HEK293 (cell line): ENCODE measurements at regions not wholly inside any gene's neighbourhood (a gene's known extent, or its start where the extent isn't known, plus 50 kb on each side); places are given as distances from the start of the nearest gene placed in this dataset.

Experiments
- CTCF ChIA-PET: fragments of 350-600 bp; formaldehyde crosslinking; extraction: SDS; loops from one replicate; lab custom pipeline; 2021; ENCODE audit warnings: antibody characterized with exemption; lab: Yijun Ruan, JAX
- POLR2A ChIA-PET: fragments of 300-600 bp; formaldehyde crosslinking; extraction: SDS; loops from one replicate; lab custom pipeline; 2020; ENCODE audit warnings: antibody characterized with exemption, inconsistent platforms; lab: Yijun Ruan, JAX
- H3K27ac ChIP-seq: fragments of 200-500 bp; sonication (Bioruptor generic); 2 replicates; pipeline ENCODE4 v1.5.1; 2014; ENCODE audit warnings: low read depth, low read length, control low read depth, inconsistent platforms; ENCODE audit errors: extremely low read depth
- H3K36me3 ChIP-seq, 2 experiments: fragments of 200-500 bp in 1 of 2; sonication (Bioruptor generic) in 1 of 2; 1 replicate in 1 of 2; 2 replicates in 1 of 2; pipeline ENCODE4 v1.5.1; 2014 to 2017; ENCODE audit warnings: inconsistent platforms in 2 of 2, low read length in 2 of 2; ENCODE audit not compliant: control insufficient read depth in 2 of 2, insufficient read depth in 1 of 2
- H3K4me1 ChIP-seq: fragments of 200-500 bp; sonication (Bioruptor generic); 2 replicates; pipeline ENCODE4 v1.5.1; 2014; ENCODE audit warnings: mild to moderate bottlenecking, low read length, inconsistent platforms; ENCODE audit not compliant: control insufficient read depth, insufficient read depth
- H3K4me3 ChIP-seq: 2 replicates; pipeline ENCODE4 v1.5.1; 2011; ENCODE audit warnings: low read depth, mild to moderate bottlenecking, control low read depth, low read length, moderate library complexity
- H3K9me3 ChIP-seq: fragments of 200-500 bp; sonication (Bioruptor generic); 2 replicates; pipeline ENCODE4 v1.5.1; 2014; ENCODE audit warnings: low read depth, low read length, inconsistent platforms; ENCODE audit not compliant: control insufficient read depth, insufficient read depth
- EGR2 ChIP-seq: fragments of 450-650 bp; formaldehyde crosslinking; IDR thresholded peaks from 2 replicates; pipeline ENCODE4 v1.5.1; 2016; ENCODE audit warnings: low read depth, missing biosample characterization, missing genetic modification characterization
- HIC1 ChIP-seq: fragments of 450-650 bp; formaldehyde crosslinking; IDR thresholded peaks from 2 replicates; pipeline ENCODE4 v1.5.1; 2016; ENCODE audit warnings: missing biosample characterization, missing genetic modification characterization
- HOXD13 ChIP-seq: sonication (generic); formaldehyde crosslinking; IDR thresholded peaks from 2 replicates; pipeline ENCODE4 v1.8.0; 2022; ENCODE audit warnings: missing genetic modification reagents, borderline replicate concordance
- INSM2 ChIP-seq: fragments of 450-650 bp; formaldehyde crosslinking; IDR thresholded peaks from 2 replicates; pipeline ENCODE4 v1.5.1; 2016; ENCODE audit warnings: missing biosample characterization, missing genetic modification characterization
- KLF16 ChIP-seq: fragments of 450-650 bp; formaldehyde crosslinking; IDR thresholded peaks from 2 replicates; pipeline ENCODE4 v1.5.1; 2017; ENCODE audit warnings: missing biosample characterization, missing genetic modification characterization
- MEIS1 ChIP-seq: sonication (generic); formaldehyde crosslinking; IDR thresholded peaks from 2 replicates; pipeline ENCODE4 v1.8.1; 2022; ENCODE audit warnings: missing genetic modification reagents, mild to moderate bottlenecking, borderline replicate concordance
- OSR2 ChIP-seq: fragments of 450-650 bp; formaldehyde crosslinking; IDR thresholded peaks from 2 replicates; pipeline ENCODE4 v1.5.1; 2016; ENCODE audit warnings: missing biosample characterization, missing genetic modification characterization
- PRDM6 ChIP-seq: fragments of 450-650 bp; formaldehyde crosslinking; IDR thresholded peaks from 2 replicates; pipeline ENCODE4 v1.5.1; 2017; ENCODE audit warnings: missing biosample characterization, missing genetic modification characterization
- SP2 ChIP-seq: fragments of 450-650 bp; formaldehyde crosslinking; IDR thresholded peaks from 2 replicates; pipeline ENCODE4 v1.5.1; 2016; ENCODE audit warnings: missing biosample characterization, missing genetic modification characterization
- SP7 ChIP-seq: fragments of 450-650 bp; formaldehyde crosslinking; IDR thresholded peaks from 2 replicates; pipeline ENCODE4 v1.5.1; 2016; ENCODE audit warnings: missing biosample characterization, missing genetic modification characterization
- ZBTB26 ChIP-seq: fragments of 450-650 bp; formaldehyde crosslinking; optimal IDR thresholded peaks from 2 replicates; pipeline ENCODE3; 2016; ENCODE audit warnings: missing biosample characterization, mild to moderate bottlenecking, missing genetic modification characterization
- ZNF239 ChIP-seq: fragments of 450-650 bp; formaldehyde crosslinking; IDR thresholded peaks from 2 replicates; pipeline ENCODE4 v1.5.1; 2016; ENCODE audit warnings: missing biosample characterization, missing genetic modification characterization
- ZNF248 ChIP-seq: fragments of 450-650 bp; formaldehyde crosslinking; IDR thresholded peaks from 2 replicates; pipeline ENCODE4 v1.5.1; 2017; ENCODE audit warnings: missing biosample characterization, missing genetic modification characterization
- ZNF280C ChIP-seq: fragments of 450-650 bp; formaldehyde crosslinking; IDR thresholded peaks from 2 replicates; pipeline ENCODE4 v1.5.1; 2016; ENCODE audit warnings: missing biosample characterization, missing genetic modification characterization
- ZNF416 ChIP-seq: fragments of 450-650 bp; formaldehyde crosslinking; IDR thresholded peaks from 2 replicates; pipeline ENCODE4 v1.5.1; 2016; ENCODE audit warnings: missing biosample characterization, missing genetic modification characterization
- ZNF449 ChIP-seq: fragments of 450-650 bp; formaldehyde crosslinking; IDR thresholded peaks from 2 replicates; pipeline ENCODE4 v1.5.1; 2017; ENCODE audit warnings: missing biosample characterization, mild to moderate bottlenecking, missing genetic modification characterization, moderate library complexity
- ZNF514 ChIP-seq: fragments of 450-650 bp; formaldehyde crosslinking; IDR thresholded peaks from 2 replicates; pipeline ENCODE4 v1.5.1; 2016; ENCODE audit warnings: missing biosample characterization, missing genetic modification characterization
- ZNF596 ChIP-seq: fragments of 450-650 bp; IDR thresholded peaks from 2 replicates; pipeline ENCODE4 v1.5.0; 2018; ENCODE audit warnings: missing biosample characterization, mild to moderate bottlenecking, missing genetic modification characterization, moderate library complexity
- ZNF610 ChIP-seq: fragments of 450-650 bp; formaldehyde crosslinking; IDR thresholded peaks from 2 replicates; pipeline ENCODE4 v1.5.1; 2016; ENCODE audit warnings: missing biosample characterization, missing genetic modification characterization, borderline replicate concordance
- ZNF645 ChIP-seq: fragments of 450-650 bp; formaldehyde crosslinking; IDR thresholded peaks from 2 replicates; pipeline ENCODE4; 2016; ENCODE audit warnings: missing biosample characterization, missing genetic modification characterization
- ZNF791 ChIP-seq: fragments of 450-650 bp; formaldehyde crosslinking; IDR thresholded peaks from 2 replicates; pipeline ENCODE4 v1.5.1; 2016; ENCODE audit warnings: missing biosample characterization, missing genetic modification characterization

GRCh38 chr10:58954178-58954577, 222.3 kb upstream of the PHYHIPL start (continued):
- TF ChIP-seq HIC1 (tag by site-specific recombination) (no peak), ZNF514 (tag by site-specific recombination) (no peak), ZNF248 (tag by site-specific recombination) (no peak), ZBTB26 (tag by site-specific recombination) (no peak), ZNF610 (no peak), ZNF791 (tag by site-specific recombination) (no peak), ZNF239 (tag by site-specific recombination) (no peak), SP2 (tag by site-specific recombination) (no peak), ZNF645 (tag by site-specific recombination) (no peak), HOXD13 (no peak), ZNF416 (tag by site-specific recombination) (no peak), ZNF280C (tag by site-specific recombination) (no peak)

GRCh38 chr10:58955615-58956014, 220.8 kb upstream of the PHYHIPL start:
- Histone ChIP-seq H3K36me3 (no peaks in the 10 kb centered on the region), H3K27ac (no peak overlapping the region), H3K9me3 (no peaks in the 10 kb centered on the region), H3K4me1 (no peaks in the 10 kb centered on the region), H3K4me3 (no peak overlapping the region)
- ChIA-PET CTCF (interaction anchor here (0.6 kb wide), 1 partner anchor 145 kb away, joined by 4 read pairs; no protein-coding TSS in a partner anchor), POLR2A (no interaction called here)
- TF ChIP-seq SP7 (peak; percentile 87), PRDM6 (tag by site-specific recombination) (peak; percentile 53; the same call in 1 of the 2 replicates), OSR2 (tag by site-specific recombination) (0 out of 2 replicates have a peak, but pooled peaks have one; percentile 24), EGR2 (tag by site-specific recombination) (no peak)

GRCh38 chr10:58956926-58957325, 219.5 kb upstream of the PHYHIPL start:
- ChIA-PET POLR2A (no interaction called here), CTCF (interaction anchor here (0.5 kb wide), 1 partner anchor 290 kb away, joined by 3 read pairs; no protein-coding TSS in a partner anchor)
- Histone ChIP-seq H3K4me1 (no peaks in the 10 kb centered on the region), H3K36me3 (no peaks in the 10 kb centered on the region), H3K4me3 (no peak overlapping the region), H3K9me3 (no peaks in the 10 kb centered on the region), H3K27ac (no peak overlapping the region)
- TF ChIP-seq ZNF596 (tag by site-specific recombination): no peak
- no peak for TF ChIP-seq ZNF449 (tag by site-specific recombination)
- no peak for TF ChIP-seq ZNF645 (tag by site-specific recombination)
- no peak for TF ChIP-seq KLF16 (tag by site-specific recombination)
- no peak for TF ChIP-seq MEIS1 (CRISPR knock-in tag)
- no peak for TF ChIP-seq INSM2 (tag by site-specific recombination)
